ENCODE measurements at regions not wholly inside any gene's neighbourhood (a gene's known extent, or its start where the extent isn't known, plus 50 kb on each side); places are given as distances from the start of the nearest gene placed in this dataset.

- no peak for FAIRE-seq
Measured at GRCh38 chr6:71476872-71477271, 188.3 kb downstream of the OGFRL1 start.

GRCh38 chr6:71478834-71479541, 190.4 kb downstream of the OGFRL1 start:
- DNase-seq (ENCODE audit: low spot score), result peak; percentile 57
- FAIRE-seq, result no peak

More at GRCh38 chr6:71476872-71477271, 188.3 kb downstream of the OGFRL1 start:
- no peak for DNase-seq (ENCODE audit: low spot score)

- DNase-seq (ENCODE audit: low spot score) (no peak), FAIRE-seq (no peak)
Measured at GRCh38 chr6:71480577-71480976, 192.0 kb downstream of the OGFRL1 start.

- DNase-seq (ENCODE audit: low spot score) (no peak), FAIRE-seq (no peak)
Measured at GRCh38 chr6:71481011-71481410, 192.4 kb downstream of the OGFRL1 start.

- FAIRE-seq (no peak), DNase-seq (ENCODE audit: low spot score) (no peak)
Measured at GRCh38 chr6:71481801-71482200, 193.2 kb downstream of the OGFRL1 start.

GRCh38 chr6:71482742-71483141, 194.1 kb downstream of the OGFRL1 start:
- DNase-seq (ENCODE audit: low spot score) (no peak), FAIRE-seq (no peak)

- FAIRE-seq (no peak), DNase-seq (ENCODE audit: low spot score) (no peak)
Measured at GRCh38 chr6:71486461-71486860, 197.8 kb downstream of the OGFRL1 start.

- FAIRE-seq (no peak), DNase-seq (ENCODE audit: low spot score) (no peak)
Measured at GRCh38 chr6:71488186-71488585, 199.6 kb downstream of the OGFRL1 start.

- no peak for FAIRE-seq
- DNase-seq (ENCODE audit: low spot score), result peak; percentile 83
Measured at GRCh38 chr6:71489736-71490135, 201.1 kb downstream of the OGFRL1 start.

- FAIRE-seq, result no peak
- DNase-seq (ENCODE audit: low spot score), result no peak
Measured at GRCh38 chr6:71490876-71491275, 202.3 kb downstream of the OGFRL1 start.

- FAIRE-seq, result no peak
- no peak for DNase-seq (ENCODE audit: low spot score)
Measured at GRCh38 chr6:71491844-71492243, 203.2 kb downstream of the OGFRL1 start.

- no peak for DNase-seq (ENCODE audit: low spot score)
- FAIRE-seq, result no peak
Measured at GRCh38 chr6:71492668-71493067, 204.1 kb downstream of the OGFRL1 start.

- no peak for FAIRE-seq
- DNase-seq (ENCODE audit: low spot score), result no peak
Measured at GRCh38 chr6:71496018-71496721, 207.6 kb downstream of the OGFRL1 start.

- DNase-seq (ENCODE audit: low spot score) (no peak), FAIRE-seq (no peak)
Measured at GRCh38 chr6:71496722-71497033, 208.1 kb downstream of the OGFRL1 start.

GRCh38 chr6:71498638-71499037, 210.0 kb downstream of the OGFRL1 start:
- FAIRE-seq (peak; percentile 5), DNase-seq (ENCODE audit: low spot score) (no peak)

GRCh38 chr6:71499667-71500066, 211.1 kb downstream of the OGFRL1 start:
- no peak for DNase-seq (ENCODE audit: low spot score)
- FAIRE-seq, result no peak

GRCh38 chr6:71502168-71502567, 213.6 kb downstream of the OGFRL1 start:
- FAIRE-seq (no peak), DNase-seq (ENCODE audit: low spot score) (no peak)

GRCh38 chr6:71502956-71503355, 214.3 kb downstream of the OGFRL1 start:
- DNase-seq (ENCODE audit: low spot score), result no peak
- peak; percentile 32 for FAIRE-seq

- FAIRE-seq, result no peak
- no peak for DNase-seq (ENCODE audit: low spot score)
Measured at GRCh38 chr6:71507183-71507582, 218.6 kb downstream of the OGFRL1 start.

GRCh38 chr6:71509191-71510005, 220.8 kb downstream of the OGFRL1 start:
- DNase-seq (ENCODE audit: low spot score), result no peak
- no peak for FAIRE-seq

- no peak for FAIRE-seq
- DNase-seq (ENCODE audit: low spot score), result peak; percentile 58
Measured at GRCh38 chr6:71510057-71510713, 221.6 kb downstream of the OGFRL1 start.

- DNase-seq (ENCODE audit: low spot score), result no peak
- no peak for FAIRE-seq
Measured at GRCh38 chr6:71510856-71511255, 222.2 kb downstream of the OGFRL1 start.
